ENCODE measurements at regions not wholly inside any gene's neighbourhood (a gene's known extent, or its start where the extent isn't known, plus 50 kb on each side); places are given as distances from the start of the nearest gene placed in this dataset.

GRCh38 chr2:207255565-207256470 is 90.1 kb upstream of the KLF7 start:
- BruUV-seq (replicated peaks), result no TSS peak
- Histone ChIP-seq H3K27me3 (replicated peaks in 1 of 2; ENCODE audit: control insufficient read depth in 2 of 2, insufficient read depth in 2 of 2, low read length in 1 of 2) (no peaks in the 10 kb centered on the region), H3K36me3 (ENCODE audit: control insufficient read depth in 2 of 2, insufficient read depth in 2 of 2, low read length in 1 of 2) (no peaks in the 10 kb centered on the region), H3K4me1 (ENCODE audit: control insufficient read depth, insufficient read depth, low read length) (no peaks in the 10 kb centered on the region), H3K9ac (ENCODE audit: control insufficient read depth, insufficient read depth, low read length) (no peak overlapping the region), H2AFZ (ENCODE audit: control insufficient read depth, low read depth, low read length) (no peak overlapping the region), H3K27ac (ENCODE audit: control insufficient read depth, insufficient read depth) (no peak overlapping the region), H3K79me2 (ENCODE audit: control insufficient read depth, insufficient read depth, low read length) (no peaks in the 10 kb centered on the region), H3K9me3 (replicated peaks; ENCODE audit: control insufficient read depth, insufficient read depth, low read length) (no peaks in the 10 kb centered on the region), H3K4me2 (ENCODE audit: control insufficient read depth, insufficient read depth) (no peak overlapping the region), H4K20me1 (ENCODE audit: control insufficient read depth, insufficient read depth) (no peaks in the 10 kb centered on the region), H3K4me3 (no peak overlapping the region)
- in situ Hi-C loops (cut with MboI) (no loop called here), intact Hi-C loops (cut with micrococcal nuclease; ENCODE audit: unreplicated experiment) (no loop called here)
- no peak for ATAC-seq
- no peak for FAIRE-seq
- ChIA-PET POLR2A (interaction anchor here (1.1 kb wide), 1 partner anchor 30 kb away, joined by 3 read pairs; no protein-coding TSS in a partner anchor), SMC1A (ENCODE audit: uncharacterized antibody, unreplicated experiment) (interaction anchor here (1.0 to 1.5 kb wide), 3 partner anchors 29 to 221 kb away, joined by 3 to 4 read pairs (median 3); no protein-coding TSS in a partner anchor), CTCF (interaction anchor here (1.3 kb wide), 1 partner anchor 27 kb away, joined by 3 read pairs; no protein-coding TSS in a partner anchor), RAD21 (ENCODE audit: unreplicated experiment) (interaction anchor here (0.6 to 1.3 kb wide), 3 partner anchors 89 to 215 kb away, joined by 3 to 4 read pairs (median 3); no protein-coding TSS in a partner anchor)
- DNase-seq (ENCODE audit: low read depth, low spot score), result no peak
- 87% methylated on average over 17 of the region's 17 CpGs for WGBS (ENCODE audit: insufficient coverage, insufficient replicate concordance, low lambda C conversion rate, missing lambda C conversion rate)
- TF ChIP-seq USF1 (IDR thresholded peaks at IDR 0.05; ENCODE audit: borderline replicate concordance, extremely low read length, insufficient read depth, low read depth, low read length), result no peak
- no peak for TF ChIP-seq KAT2A (conservative IDR thresholded peaks at IDR 0.05; ENCODE audit: control insufficient read depth, low read depth, low read length)
- no peak for TF ChIP-seq POLR2A (IDR thresholded peaks at IDR 0.05; ENCODE audit: low read depth, low read length)
- TF ChIP-seq NFIC (IDR thresholded peaks at IDR 0.05; ENCODE audit: low read depth, low read length), result no peak
- TF ChIP-seq YBX1 (IDR thresholded peaks at IDR 0.05), result no peak
- TF ChIP-seq BMI1 (IDR thresholded peaks at IDR 0.05; ENCODE audit: borderline replicate concordance), result no peak
- no peak for TF ChIP-seq ZBTB33 (IDR thresholded peaks at IDR 0.05)
- no peak for TF ChIP-seq HDAC6 (IDR thresholded peaks at IDR 0.05; ENCODE audit: unreplicated experiment)
- TF ChIP-seq PAX8 (IDR thresholded peaks at IDR 0.05), result no peak
- TF ChIP-seq NR2C2 (IDR thresholded peaks at IDR 0.05; ENCODE audit: borderline replicate concordance, control insufficient read depth, insufficient read length, low read depth), result no peak
- no peak for TF ChIP-seq KLF5 (IDR thresholded peaks at IDR 0.05; ENCODE audit: partially characterized antibody)
- no peak for TF ChIP-seq HDGF (IDR thresholded peaks at IDR 0.05)
- TF ChIP-seq BCLAF1 (IDR thresholded peaks at IDR 0.05), result no peak
- no peak for TF ChIP-seq ASH2L (IDR thresholded peaks at IDR 0.05; ENCODE audit: borderline replicate concordance, low read depth)
- no peak for TF ChIP-seq DPF2 (IDR thresholded peaks at IDR 0.05)

All from GM12878 (cell line).